Dermis blood vessel endothelial cell (primary cell): ENCODE measurements at regions not wholly inside any gene's neighbourhood (a gene's known extent, or its start where the extent isn't known, plus 50 kb on each side); places are given as distances from the start of the nearest gene placed in this dataset.
"Not testable (repeated sequence)": the region's sequence is repeated elsewhere in the genome, so short reads cannot be mapped to it uniquely, and the experiment has no call there.

Experiments used
- DNase-seq: peaks from one replicate; pipeline ENCODE4 v3.0.0; 2010

- DNase-seq: no peak
Observed at GRCh38 chr12:74595696-74596095, 58.1 kb downstream of the ATXN7L3B start.

DNA sequence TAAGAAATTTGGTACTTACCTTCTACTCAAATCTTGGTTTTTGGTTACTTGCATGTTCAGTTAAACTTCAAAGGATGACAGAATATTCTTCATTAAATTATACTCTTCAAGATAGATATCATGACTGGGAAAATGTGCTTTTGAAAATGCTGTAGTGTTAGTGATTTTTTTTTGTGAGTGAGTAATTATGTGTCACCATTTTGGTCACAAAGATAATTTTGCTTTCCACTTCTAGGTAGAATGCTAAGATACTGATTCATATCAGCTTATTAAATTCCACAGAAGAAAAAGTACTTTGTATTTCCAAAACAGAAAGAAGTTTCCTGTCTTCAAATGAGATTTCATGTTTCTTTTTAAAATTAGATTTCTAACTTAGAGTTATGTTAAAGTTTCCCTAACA, 61.2 kb downstream of the ATXN7L3B start:
- DNase-seq: no peak

- no peak for DNase-seq
Observed at GRCh38 chr12:74599932-74600331, 62.3 kb downstream of the ATXN7L3B start.

DNA sequence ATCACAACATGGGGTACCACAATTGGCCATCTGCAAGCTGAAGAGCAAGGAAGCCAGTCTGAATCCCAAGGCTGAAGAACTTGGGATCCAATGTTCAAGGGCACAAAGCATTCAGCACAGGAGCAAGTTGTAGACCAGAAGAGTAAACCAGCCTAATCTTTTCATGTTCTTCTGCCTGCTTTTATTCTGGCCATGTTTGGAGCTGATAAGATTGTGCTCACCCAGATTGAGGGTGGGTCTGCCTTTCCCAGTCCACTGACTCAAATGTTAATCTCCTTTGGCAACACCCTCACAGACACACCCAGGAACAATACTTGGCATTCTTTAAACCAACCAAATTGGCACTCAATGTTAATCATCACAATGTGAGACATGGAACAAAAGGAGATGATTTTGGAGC, 63.2 kb downstream of the ATXN7L3B start:
- not testable (repeated sequence) for DNase-seq

DNA sequence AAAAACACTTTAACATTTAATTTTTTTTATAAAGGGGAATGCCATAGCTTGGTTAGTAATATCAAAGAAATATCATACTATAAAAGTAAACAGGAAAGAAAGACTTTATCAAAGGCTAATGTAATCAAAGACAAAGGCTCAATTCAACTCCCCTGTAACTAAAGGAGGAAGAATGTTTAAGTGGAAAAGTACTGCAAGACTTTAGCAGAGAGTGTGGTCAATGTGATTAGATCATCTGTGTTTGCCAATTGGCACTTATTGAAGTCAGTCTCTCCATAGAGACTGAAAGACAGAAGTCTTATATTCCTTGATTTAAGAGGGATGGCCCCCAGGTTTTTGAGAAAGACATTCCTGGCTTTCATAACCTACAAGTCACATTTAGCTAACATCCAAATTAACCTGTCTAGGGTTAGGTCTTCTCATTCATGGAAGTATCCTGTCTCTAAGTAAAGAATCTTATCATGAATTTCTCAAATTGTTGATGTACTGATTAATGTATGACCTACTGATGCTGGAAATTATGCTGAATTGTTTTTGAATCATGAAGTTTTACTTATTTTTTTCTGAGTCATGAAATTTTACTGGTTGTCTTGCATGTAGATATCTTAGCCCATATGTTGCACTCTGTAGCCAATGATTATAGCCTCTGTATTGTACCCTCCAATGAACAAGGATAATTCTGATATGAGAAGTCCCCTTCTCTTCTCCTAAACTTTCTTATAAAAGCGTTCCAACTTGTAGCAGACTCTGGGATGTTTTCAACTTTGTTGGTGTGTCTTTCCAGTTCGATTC, 65.4 kb downstream of the ATXN7L3B start:
- no peak for DNase-seq

- DNase-seq: no peak
Observed at GRCh38 chr12:74608231-74608775, 70.7 kb downstream of the ATXN7L3B start.

GRCh38 chr12:74610711-74611110, 73.1 kb downstream of the ATXN7L3B start:
- DNase-seq: no peak

- no peak for DNase-seq
Observed at GRCh38 chr12:74614426-74614825, 76.8 kb downstream of the ATXN7L3B start.

- no peak for DNase-seq
Observed at GRCh38 chr12:74619084-74619483, 81.4 kb downstream of the ATXN7L3B start.

DNA sequence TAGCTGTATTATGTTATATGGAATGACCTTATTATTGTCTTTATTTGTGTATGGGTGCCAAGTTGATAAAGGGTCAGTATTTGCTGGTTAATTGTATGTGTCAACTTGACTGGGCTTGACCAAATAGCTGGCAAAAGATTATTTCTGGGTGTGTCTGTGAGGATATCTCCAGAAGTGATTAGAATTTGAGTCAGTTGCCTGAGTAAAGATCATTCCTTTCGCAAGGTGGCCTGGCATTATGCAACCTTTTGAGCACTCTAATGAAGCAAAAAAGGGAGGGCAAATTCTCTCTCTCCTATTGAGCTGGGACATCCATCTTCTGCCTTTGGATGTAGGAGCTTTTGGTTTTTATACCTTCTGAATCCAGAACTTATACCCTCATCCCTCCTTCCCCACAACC, 82.2 kb downstream of the ATXN7L3B start:
- DNase-seq: no peak

DNA sequence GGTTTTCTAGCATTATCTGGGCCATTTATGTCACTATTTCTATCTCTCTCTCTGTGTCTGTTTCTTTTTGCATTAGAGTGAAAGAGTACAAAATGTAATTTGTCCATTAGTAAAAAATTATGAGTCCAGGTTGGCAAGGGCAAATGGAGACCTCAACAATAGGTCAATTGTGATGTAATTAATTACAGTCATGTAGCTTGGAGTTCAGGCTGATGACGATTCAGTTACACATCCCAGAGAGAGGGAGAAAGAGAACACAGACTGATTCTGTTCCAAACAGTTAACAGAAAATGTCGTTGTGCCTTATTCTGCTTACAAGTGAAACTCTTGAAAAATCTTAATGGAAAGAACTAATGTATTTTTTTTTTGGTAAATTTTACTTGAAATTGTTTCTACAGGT, 83.3 kb downstream of the ATXN7L3B start:
- DNase-seq: no peak

DNA sequence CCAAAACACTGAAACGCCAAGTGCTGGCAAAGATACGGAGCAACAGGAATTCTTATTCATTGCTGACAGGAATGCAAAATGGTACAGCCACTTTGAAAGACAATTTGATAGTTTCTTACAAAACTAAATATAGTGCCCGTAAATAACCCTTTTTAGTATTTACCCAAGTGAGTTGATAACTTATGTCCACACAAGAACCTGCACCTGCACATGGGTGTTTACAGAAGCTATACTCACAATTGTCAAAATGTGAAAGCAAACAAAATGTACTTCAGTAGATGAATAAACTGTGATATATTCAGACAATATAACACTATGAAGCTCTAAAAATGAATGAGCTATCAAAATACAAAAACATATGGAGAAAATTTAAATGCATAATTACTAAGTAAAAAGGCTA, 86.6 kb downstream of the ATXN7L3B start:
- DNase-seq: no peak

GRCh38 chr12:74626397-74626796, 88.8 kb downstream of the ATXN7L3B start:
- no peak for DNase-seq

- DNase-seq: no peak
Observed at GRCh38 chr12:74641262-74641661, 103.6 kb downstream of the ATXN7L3B start.

GRCh38 chr12:74641694-74642093, 104.1 kb downstream of the ATXN7L3B start:
- DNase-seq: no peak

- no peak for DNase-seq
Observed at GRCh38 chr12:74644681-74645080, 107.0 kb downstream of the ATXN7L3B start.

DNA sequence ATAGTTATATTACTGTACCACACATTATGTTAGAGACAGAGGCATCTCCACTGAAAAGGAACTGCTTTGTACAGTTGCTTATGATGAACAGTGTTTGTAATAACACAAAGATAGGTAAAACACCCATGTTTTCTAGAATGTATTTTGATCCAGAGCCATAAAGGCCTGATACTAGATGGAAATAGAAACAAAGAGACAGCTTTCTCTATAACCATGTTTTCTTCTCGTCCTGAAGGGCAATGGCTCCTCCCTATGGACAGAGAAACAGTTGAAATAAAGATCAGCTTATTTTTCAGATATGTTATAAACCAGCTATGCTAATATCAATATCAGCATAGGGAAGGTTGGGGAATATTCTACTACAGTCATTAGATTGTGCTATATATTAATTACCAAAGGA, 109.2 kb downstream of the ATXN7L3B start:
- no peak for DNase-seq

DNA sequence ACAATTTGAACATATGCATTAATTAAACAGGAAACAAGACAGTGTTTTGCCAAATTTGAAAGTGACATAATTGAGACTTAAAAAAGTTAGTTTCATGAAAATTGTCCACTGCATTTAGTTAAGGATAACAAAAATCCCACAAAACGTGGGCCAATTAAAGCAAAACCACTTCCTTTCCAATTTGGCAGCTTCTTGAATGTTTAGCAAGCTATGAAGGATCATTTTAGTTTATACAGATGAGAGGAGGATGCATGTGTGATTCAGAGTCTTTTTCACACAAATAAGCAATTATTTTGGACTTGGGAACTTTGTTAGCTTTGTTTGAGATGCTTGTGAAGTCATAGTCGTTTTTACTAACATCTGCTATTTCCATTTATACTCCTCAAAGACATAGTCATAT, 109.6 kb downstream of the ATXN7L3B start:
- no peak for DNase-seq

- DNase-seq: no peak
Observed at GRCh38 chr12:74656251-74656650, 118.6 kb downstream of the ATXN7L3B start.

DNA sequence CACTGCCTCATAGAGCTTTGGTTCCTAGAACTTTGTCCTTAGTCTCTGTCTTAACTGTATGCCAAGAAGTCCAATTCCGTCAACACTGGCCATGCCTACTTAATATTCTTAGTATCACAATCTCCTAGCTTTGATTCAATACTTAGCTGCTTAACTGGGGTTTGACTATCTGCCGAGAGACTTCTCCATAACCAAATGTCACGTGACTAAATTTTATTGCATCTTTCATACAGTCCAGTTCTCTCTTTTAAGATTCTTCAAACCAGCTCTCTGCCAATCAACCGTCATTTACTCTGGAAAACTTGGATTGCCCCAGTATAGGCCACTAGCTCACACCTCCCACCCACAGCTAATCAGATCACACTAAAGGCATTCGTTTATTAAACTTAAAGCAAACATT, 122.8 kb downstream of the ATXN7L3B start:
- no peak for DNase-seq

GRCh38 chr12:74663958-74664357, 126.3 kb downstream of the ATXN7L3B start:
- DNase-seq: no peak

DNA sequence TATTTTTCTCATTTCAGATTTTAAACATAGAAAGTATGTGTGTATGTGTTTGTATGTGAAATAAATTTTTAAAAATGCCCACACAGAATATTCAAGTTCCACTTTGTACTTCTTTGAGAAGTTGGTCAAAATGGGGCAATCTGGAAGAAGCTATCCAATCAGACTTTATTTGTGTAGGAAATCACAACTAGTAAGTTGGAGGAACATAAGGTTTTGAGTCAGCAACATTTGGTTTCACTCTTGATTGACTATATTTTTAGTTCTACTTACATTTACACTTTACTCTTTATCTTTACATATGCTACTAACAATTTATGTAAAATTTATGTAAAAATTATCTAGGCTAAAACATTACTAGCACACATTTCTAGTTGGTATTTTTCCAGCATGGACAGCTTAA, 128.1 kb downstream of the ATXN7L3B start:
- no peak for DNase-seq

DNA sequence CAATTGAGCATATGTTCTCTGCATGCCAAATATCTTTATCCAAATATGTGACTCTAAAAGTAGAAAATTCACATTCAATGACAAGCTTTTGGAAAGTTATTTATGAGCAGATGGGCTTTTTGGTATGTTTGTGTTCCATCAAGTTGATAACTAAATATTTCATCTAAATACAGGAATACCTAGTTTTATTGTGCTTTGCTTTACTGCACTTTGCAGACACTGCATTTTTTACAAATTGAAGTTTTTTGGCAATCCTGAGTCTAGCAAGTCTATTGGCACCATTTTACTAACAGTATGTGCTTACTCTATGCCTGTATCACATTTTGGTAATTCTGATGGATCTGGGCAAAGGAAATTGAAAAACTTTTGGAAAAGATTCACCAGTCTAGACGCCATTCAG, 133.8 kb downstream of the ATXN7L3B start:
- DNase-seq: no peak

DNA sequence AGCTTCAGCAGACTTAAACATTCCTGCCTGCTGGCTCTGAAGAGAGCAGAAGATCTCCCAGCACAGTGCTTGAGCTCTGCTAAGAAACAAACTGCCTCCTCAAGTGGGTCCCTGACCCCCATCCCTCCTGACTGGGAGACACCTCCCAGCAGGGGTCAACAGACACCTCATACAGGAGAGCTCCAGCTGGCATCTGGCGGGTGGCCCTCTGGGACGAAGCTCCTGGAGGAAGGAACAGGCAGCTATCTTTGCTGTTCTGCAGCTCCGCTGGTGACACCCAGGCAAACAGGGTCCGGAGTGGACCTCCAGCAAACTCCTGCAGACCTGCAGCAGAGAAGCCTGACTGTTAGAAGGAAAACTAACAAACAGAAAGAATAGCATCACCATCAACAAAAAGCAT, 139.3 kb downstream of the ATXN7L3B start:
- DNase-seq: not testable (repeated sequence)

DNA sequence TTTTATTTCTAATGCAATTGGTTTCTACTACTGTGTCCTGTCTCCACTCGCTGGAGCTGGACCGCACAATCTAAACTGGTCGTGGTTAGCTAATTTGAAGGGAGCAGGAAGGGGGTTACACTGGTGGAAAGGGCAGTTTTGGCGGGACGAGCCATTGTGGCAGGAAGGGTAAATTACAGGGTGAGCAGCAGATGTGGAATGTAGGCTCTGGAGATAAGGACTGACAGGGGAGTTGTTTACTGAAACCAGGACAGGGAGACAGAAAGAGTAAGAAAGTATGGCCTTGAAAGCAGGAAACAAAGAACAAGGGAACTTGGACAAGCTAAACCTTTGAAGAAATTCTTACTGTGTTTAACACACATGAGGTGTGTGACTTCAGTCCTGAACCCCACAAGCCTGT, 147.8 kb downstream of the ATXN7L3B start:
- no peak for DNase-seq
